Sigmoid colon (tissue), 6 donors: ENCODE measurements at regions not wholly inside any gene's neighbourhood (a gene's known extent, or its start where the extent isn't known, plus 50 kb on each side); places are given as distances from the start of the nearest gene placed in this dataset.
"Not testable (repeated sequence)": the region's sequence is repeated elsewhere in the genome, so short reads cannot be mapped to it uniquely, and the experiment has no call there.

Source experiments
- DNase-seq: peaks from one replicate; pipeline ENCODE4 v3.0.0-alpha.2; 2019
- H3K27ac ChIP-seq, 4 donors: fragments of 200-600 bp; sonication (generic); one replicate each; pipeline ENCODE4 v1.5.1; 2016 to 2019; ENCODE audit warnings: mild to moderate bottlenecking in 1 of 4
- H3K27me3 ChIP-seq, 3 donors: fragments of 200-600 bp; sonication (generic); one replicate each; pipeline ENCODE4 v1.5.1; 2019; ENCODE audit warnings: mild to moderate bottlenecking in 1 of 3
- H3K36me3 ChIP-seq, 4 donors: fragments of 200-600 bp; sonication (generic); one replicate each; pipeline ENCODE4 v1.5.1; 2016 to 2019
- H3K4me1 ChIP-seq, 4 donors: fragments of 200-600 bp; sonication (generic); one replicate each; pipeline ENCODE4 v1.5.1; 2017 to 2019
- H3K4me3 ChIP-seq, 4 donors: fragments of 200-600 bp; sonication (generic); one replicate each; pipeline ENCODE4 v1.5.1; 2017 to 2019; ENCODE audit warnings: mild to moderate bottlenecking in 2 of 4, moderate library complexity in 1 of 4
- H3K9me3 ChIP-seq, 4 donors: fragments of 200-600 bp in 3 of 4; sonication (generic) in 3 of 4; one replicate each; pipeline versions ENCODE4 v1.5.1 to v1.6.1; 2013 to 2019
- CTCF ChIP-seq, 4 experiments: fragments of 450-650 bp in 3 of 4; fragments of 200-600 bp in 1 of 4; IDR thresholded peaks; one replicate each; pipeline ENCODE4 v1.5.1; 2016 to 2019; ENCODE audit warnings: antibody characterized with exemption in 4 of 4, mild to moderate bottlenecking in 3 of 4, moderate library complexity in 2 of 4
- EP300 ChIP-seq, 4 donors: sonication (generic); formaldehyde crosslinking; IDR thresholded peaks; one replicate each; pipeline ENCODE4 v1.6.1; 2017; ENCODE audit warnings: antibody characterized with exemption in 4 of 4
- POLR2A ChIP-seq, 2 donors: fragments of 450-650 bp; IDR thresholded peaks; one replicate each; pipeline ENCODE4 v1.6.1; 2016; ENCODE audit warnings: antibody characterized with exemption in 2 of 2, mild to moderate bottlenecking in 2 of 2, moderate library complexity in 2 of 2
- POLR2AphosphoS5 ChIP-seq, 4 donors: sonication (generic); formaldehyde crosslinking; IDR thresholded peaks; one replicate each; pipeline ENCODE4 v1.6.1; 2017; ENCODE audit warnings: antibody characterized with exemption in 4 of 4
- WGBS, 2 donors: extraction: QIAGEN DNeasy Blood & Tissue Kit; methylation state at CpG; one replicate each; pipeline ENCODE4 v1.1.7; 2013; 5-methylcytosine and 5-hydroxymethylcytosine counted together
- intact Hi-C: fragments of 100-400 bp; cut with DNase I; formaldehyde crosslinking; loops from one replicate; pipeline ENCODE4 v1.15.1; 2023
- donor health status: healthy with polysubstance abuse.
- donor health status: healthy.

DNA sequence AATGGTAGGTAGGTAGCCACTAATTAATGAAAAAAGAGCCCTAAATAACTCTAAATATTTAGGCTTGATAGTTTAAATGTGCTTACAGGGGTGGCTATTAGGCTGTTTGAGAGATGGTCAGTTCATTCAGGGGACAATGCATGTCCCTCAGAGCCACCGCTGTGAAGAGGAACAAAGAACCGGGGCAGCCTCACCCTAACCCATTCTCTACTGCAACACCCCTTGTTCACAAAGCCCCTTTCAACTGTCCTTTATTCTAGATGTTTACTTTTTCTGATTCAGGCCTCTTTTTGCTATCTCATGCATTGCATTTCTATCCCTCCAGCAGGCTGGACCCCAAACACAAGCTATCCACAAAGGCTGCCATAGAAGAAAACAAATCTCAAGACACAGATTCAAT lies 906.7 kb downstream of the NR2F1-AS1 start:
- H3K27ac ChIP-seq = no peak overlapping the region
- H3K27me3 ChIP-seq = no peaks in the 10 kb centered on the region
- 76 to 82% methylated on average over 2 of the region's 2 CpGs for WGBS, 2 donors
- no peaks in the 10 kb centered on the region for H3K36me3 ChIP-seq
- no peaks in the 10 kb centered on the region for H3K4me1 ChIP-seq
- TF ChIP-seq EP300 (IDR thresholded peaks at IDR 0.05) (no peak), POLR2AphosphoS5 (IDR thresholded peaks at IDR 0.05) (no peak), CTCF (IDR thresholded peaks at IDR 0.05) (no peak), POLR2A (IDR thresholded peaks at IDR 0.05) (no peak)
- intact Hi-C loops = no loop called here
- H3K9me3 ChIP-seq = no peaks in the 10 kb centered on the region
- no peak overlapping the region for H3K4me3 ChIP-seq
- no peak for DNase-seq

- Histone ChIP-seq H3K4me1 (no peaks in the 10 kb centered on the region), H3K9me3 (no peaks in the 10 kb centered on the region), H3K27ac (no peak overlapping the region), H3K27me3 (no peaks in the 10 kb centered on the region), H3K4me3 (no peak overlapping the region), H3K36me3 (no peaks in the 10 kb centered on the region)
- TF ChIP-seq POLR2AphosphoS5 (IDR thresholded peaks at IDR 0.05) (no peak), POLR2A (IDR thresholded peaks at IDR 0.05) (no peak), CTCF (IDR thresholded peaks at IDR 0.05) (no peak), EP300 (IDR thresholded peaks at IDR 0.05) (no peak)
- intact Hi-C loops = no loop called here
- WGBS, 2 donors = 73 to 84% methylated on average over 1 of the region's 1 CpG
- no peak for DNase-seq
Measured at GRCh38 chr5:92665506-92665905, 915.5 kb downstream of the NR2F1-AS1 start.

DNA sequence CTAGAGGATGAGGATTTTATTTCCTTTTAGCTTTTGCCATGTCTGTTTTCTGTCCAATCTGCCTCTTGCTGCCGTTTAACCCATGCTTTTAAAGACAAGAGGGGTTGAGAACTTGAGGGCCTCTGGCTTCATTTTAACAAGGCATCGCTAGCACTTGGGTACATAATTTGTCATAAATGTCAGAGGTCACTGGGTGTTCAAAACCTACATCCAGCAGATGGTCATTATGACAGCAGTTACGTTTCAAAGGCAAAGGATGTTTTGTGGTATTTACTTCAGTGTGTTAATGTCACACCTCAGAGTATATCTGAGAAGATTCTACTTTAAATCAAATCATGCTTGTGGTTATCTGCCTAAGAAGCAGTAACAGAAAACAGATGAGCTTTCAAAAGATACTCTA lies 918.3 kb downstream of the NR2F1-AS1 start:
- intact Hi-C loops = no loop called here
- TF ChIP-seq CTCF (IDR thresholded peaks at IDR 0.05) (no peak), EP300 (IDR thresholded peaks at IDR 0.05) (no peak), POLR2AphosphoS5 (IDR thresholded peaks at IDR 0.05) (no peak), POLR2A (IDR thresholded peaks at IDR 0.05) (no peak)
- no peak overlapping the region for H3K4me3 ChIP-seq

DNA sequence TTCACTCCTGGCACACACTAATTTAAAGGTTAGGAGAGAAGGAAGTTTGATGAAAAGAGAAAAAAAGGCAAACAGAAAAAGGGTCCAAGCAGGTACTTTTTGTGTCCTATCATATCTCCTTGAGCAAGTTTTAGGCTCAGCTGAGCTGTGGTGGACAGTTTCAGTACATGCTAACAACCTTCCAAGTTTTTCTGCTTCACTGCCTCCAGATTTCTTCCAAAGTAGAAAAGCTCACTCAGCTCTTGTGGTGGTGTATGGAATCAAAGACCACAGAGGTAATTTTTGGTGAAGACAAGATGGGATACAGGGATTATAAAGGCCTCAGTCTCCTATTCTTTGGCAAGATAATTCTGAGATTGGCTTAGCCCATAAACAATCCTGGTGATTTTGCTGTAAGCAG lies 921.8 kb downstream of the NR2F1-AS1 start:
- Histone ChIP-seq H3K4me1 (no peaks in the 10 kb centered on the region), H3K9me3 (no peaks in the 10 kb centered on the region), H3K27me3 (no peaks in the 10 kb centered on the region), H3K36me3 (no peaks in the 10 kb centered on the region), H3K27ac (no peak overlapping the region), H3K4me3 (no peak overlapping the region)
- intact Hi-C loops = no loop called here
- DNase-seq = no peak
- TF ChIP-seq CTCF (IDR thresholded peaks at IDR 0.05) (no peak), POLR2A (IDR thresholded peaks at IDR 0.05) (no peak), POLR2AphosphoS5 (IDR thresholded peaks at IDR 0.05) (no peak), EP300 (IDR thresholded peaks at IDR 0.05) (no peak)

More for the DNA sequence above, 918.3 kb downstream of the NR2F1-AS1 start:
- no peaks in the 10 kb centered on the region for H3K9me3 ChIP-seq
- 32 to 51% methylated on average over 3 of the region's 3 CpGs for WGBS, 2 donors
- no peaks in the 10 kb centered on the region for H3K27me3 ChIP-seq
- H3K27ac ChIP-seq = no peak overlapping the region
- H3K4me1 ChIP-seq = no peaks in the 10 kb centered on the region
- H3K36me3 ChIP-seq = no peaks in the 10 kb centered on the region
- DNase-seq = no peak

- DNase-seq, H3K27me3 ChIP-seq, H3K4me3 ChIP-seq, intact Hi-C loops, H3K36me3 ChIP-seq, H3K27ac ChIP-seq, H3K9me3 ChIP-seq, H3K4me1 ChIP-seq: not testable (repeated sequence)
- 91 to 92% methylated on average over 3 of the region's 3 CpGs for WGBS, 2 donors
Measured at GRCh38 chr5:92654601-92655000, 926.4 kb downstream of the NR2F1-AS1 start.
